ENCODE measurements at regions not wholly inside any gene's neighbourhood (a gene's known extent, or its start where the extent isn't known, plus 50 kb on each side); places are given as distances from the start of the nearest gene placed in this dataset.

GRCh38 chr21:14903172-14903865 is 161.5 kb downstream of the NRIP1 start:
- peaks cover 13% of the 10 kb centered on the region for H3K9me3 Mint-ChIP-seq (ENCODE audit: unreplicated experiment)
- H3K27me3 Mint-ChIP-seq (ENCODE audit: unreplicated experiment): no peaks in the 10 kb centered on the region
- H3K4me1 Mint-ChIP-seq (ENCODE audit: unreplicated experiment): peaks cover 11% of the 10 kb centered on the region
- H3K27ac Mint-ChIP-seq (ENCODE audit: unreplicated experiment): no peak overlapping the region
- H3K4me3 Mint-ChIP-seq (ENCODE audit: unreplicated experiment): no peak overlapping the region
- no peaks in the 10 kb centered on the region for H3K36me3 Mint-ChIP-seq (ENCODE audit: unreplicated experiment)
- DNase-seq (ENCODE audit: extremely low spot score, unreplicated experiment): no peak
- no peak for TF ChIP-seq CTCF (IDR thresholded peaks at IDR 0.05)

- no peak for DNase-seq (ENCODE audit: extremely low spot score, unreplicated experiment)
- H3K4me1 Mint-ChIP-seq (ENCODE audit: unreplicated experiment): peaks cover 11% of the 10 kb centered on the region
These were observed 163.3 kb downstream of the NRIP1 start for GRCh38 chr21:14901482-14901958.

GRCh38 chr21:14900611-14901010 is 164.2 kb downstream of the NRIP1 start:
- H3K27ac Mint-ChIP-seq (ENCODE audit: unreplicated experiment): peak overlapping the region; percentile 8
- no peak for DNase-seq (ENCODE audit: extremely low spot score, unreplicated experiment)
- H3K27me3 Mint-ChIP-seq (ENCODE audit: unreplicated experiment): no peaks in the 10 kb centered on the region
- no peak for TF ChIP-seq CTCF (IDR thresholded peaks at IDR 0.05)
- no peak overlapping the region for H3K4me3 Mint-ChIP-seq (ENCODE audit: unreplicated experiment)
- no peaks in the 10 kb centered on the region for H3K36me3 Mint-ChIP-seq (ENCODE audit: unreplicated experiment)
- no peaks in the 10 kb centered on the region for H3K9me3 Mint-ChIP-seq (ENCODE audit: unreplicated experiment)
- peaks cover 11% of the 10 kb centered on the region for H3K4me1 Mint-ChIP-seq (ENCODE audit: unreplicated experiment)

More at GRCh38 chr21:14901482-14901958, 163.3 kb downstream of the NRIP1 start:
- Mint-ChIP-seq H3K27ac (ENCODE audit: unreplicated experiment) (no peak overlapping the region), H3K27me3 (ENCODE audit: unreplicated experiment) (no peaks in the 10 kb centered on the region), H3K4me3 (ENCODE audit: unreplicated experiment) (no peak overlapping the region), H3K36me3 (ENCODE audit: unreplicated experiment) (no peaks in the 10 kb centered on the region), H3K9me3 (ENCODE audit: unreplicated experiment) (no peaks in the 10 kb centered on the region)
- TF ChIP-seq CTCF (IDR thresholded peaks at IDR 0.05): no peak

GRCh38 chr21:14900058-14900457 is 164.7 kb downstream of the NRIP1 start:
- no peak for TF ChIP-seq CTCF (IDR thresholded peaks at IDR 0.05)
- Mint-ChIP-seq H3K4me3 (ENCODE audit: unreplicated experiment) (no peak overlapping the region), H3K27me3 (ENCODE audit: unreplicated experiment) (no peaks in the 10 kb centered on the region), H3K4me1 (ENCODE audit: unreplicated experiment) (peaks cover 11% of the 10 kb centered on the region), H3K9me3 (ENCODE audit: unreplicated experiment) (no peaks in the 10 kb centered on the region), H3K36me3 (ENCODE audit: unreplicated experiment) (no peaks in the 10 kb centered on the region), H3K27ac (ENCODE audit: unreplicated experiment) (no peak overlapping the region)
- DNase-seq (ENCODE audit: extremely low spot score, unreplicated experiment): no peak

- Mint-ChIP-seq H3K27me3 (ENCODE audit: unreplicated experiment) (no peaks in the 10 kb centered on the region), H3K4me3 (ENCODE audit: unreplicated experiment) (no peak overlapping the region), H3K9me3 (ENCODE audit: unreplicated experiment) (no peaks in the 10 kb centered on the region), H3K27ac (ENCODE audit: unreplicated experiment) (no peak overlapping the region), H3K36me3 (ENCODE audit: unreplicated experiment) (no peaks in the 10 kb centered on the region), H3K4me1 (ENCODE audit: unreplicated experiment) (peaks cover 9% of the 10 kb centered on the region)
- no peak for TF ChIP-seq CTCF (IDR thresholded peaks at IDR 0.05)
- DNase-seq (ENCODE audit: extremely low spot score, unreplicated experiment): no peak
These were observed 169.0 kb downstream of the NRIP1 start for GRCh38 chr21:14895792-14896191.
